ENCODE measurements at regions not wholly inside any gene's neighbourhood (a gene's known extent, or its start where the extent isn't known, plus 50 kb on each side); places are given as distances from the start of the nearest gene placed in this dataset.
A peak's percentile ranks its signal among the peaks of the same experiment; 100 is the strongest.
"Not testable (repeated sequence)": the region's sequence is repeated elsewhere in the genome, so short reads cannot be mapped to it uniquely, and the experiment has no call there.

GRCh38 chr21:13384143-13384542 lies 225.4 kb upstream of the POTED start:
- WGBS, 2 experiments (ENCODE audit: extremely low coverage in 2 of 2, insufficient read length in 1 of 2), result no CpG with 5 or more reads among the region's 3 CpGs
- ATAC-seq (ENCODE audit: low read depth); H3K4me1 ChIP-seq (ENCODE audit: control insufficient read depth, insufficient read depth, low read length); H2AFZ ChIP-seq (replicated peaks; ENCODE audit: low read length, poor library complexity); H2BK15ac ChIP-seq (ENCODE audit: low read depth, low read length); POLR2A ChIA-PET (ENCODE audit: unreplicated experiment); H3K56ac ChIP-seq (ENCODE audit: extremely low read depth, insufficient read depth, low read length); H3K4me3 ChIP-seq (ENCODE audit: insufficient read depth, low read depth, low read length); H3K9me3 ChIP-seq (ENCODE audit: control insufficient read depth, insufficient read depth, low read length); DNase-seq; H3K36me3 ChIP-seq (ENCODE audit: control insufficient read depth, insufficient read depth, low read length); H3K18ac ChIP-seq (ENCODE audit: low read depth, low read length); BruUV-seq (replicated peaks); H3K27ac ChIP-seq (ENCODE audit: insufficient read depth, low read length); H3K23ac ChIP-seq (ENCODE audit: low read depth, low read length); H4K8ac ChIP-seq (ENCODE audit: low read depth in 2 of 2, low read length in 2 of 2); dilution Hi-C loops (cut with HindIII; ENCODE audit: low sequenced_read_pairs, unreplicated experiment); CTCF ChIA-PET; H3K9me1 ChIP-seq (ENCODE audit: insufficient read depth, low read length); H3K4ac ChIP-seq (ENCODE audit: low read depth, low read length); in situ Hi-C loops (cut with MboI; ENCODE audit: low sequenced_read_pairs); H3K79me1 ChIP-seq (ENCODE audit: low read depth in 1 of 2, low read length in 2 of 2); H3K27me3 ChIP-seq (ENCODE audit: control insufficient read depth, insufficient read depth, low read length); H3K4me2 ChIP-seq (ENCODE audit: low read depth, low read length); intact Hi-C loops (cut with micrococcal nuclease); H2AK5ac ChIP-seq (ENCODE audit: low read depth, low read length); H3K14ac ChIP-seq (replicated peaks; ENCODE audit: low read depth, low read length); H2BK5ac ChIP-seq (ENCODE audit: low read depth, low read length, poor library complexity, severe bottlenecking); H4K5ac ChIP-seq (ENCODE audit: low read depth, low read length); H2BK120ac ChIP-seq (ENCODE audit: low read depth, low read length); H4K91ac ChIP-seq (ENCODE audit: insufficient read depth, low read depth, low read length); H3K9ac ChIP-seq (ENCODE audit: low read depth, low read length); H4K20me1 ChIP-seq (ENCODE audit: insufficient read depth, low read length); H2AK9ac ChIP-seq (replicated peaks; ENCODE audit: low read depth, low read length, poor library complexity); H2BK20ac ChIP-seq (ENCODE audit: low read depth, low read length): not testable (repeated sequence)
- TF ChIP-seq MAFK (IDR thresholded peaks at IDR 0.05; ENCODE audit: low read depth, low read length), result peak; percentile 74

- H3K14ac ChIP-seq (replicated peaks; ENCODE audit: low read depth, low read length); H3K9ac ChIP-seq (ENCODE audit: low read depth, low read length); intact Hi-C loops (cut with micrococcal nuclease); H3K4me1 ChIP-seq (ENCODE audit: control insufficient read depth, insufficient read depth, low read length); H3K27me3 ChIP-seq (ENCODE audit: control insufficient read depth, insufficient read depth, low read length); H2AK5ac ChIP-seq (ENCODE audit: low read depth, low read length); H2BK20ac ChIP-seq (ENCODE audit: low read depth, low read length); BruUV-seq (replicated peaks); H2BK15ac ChIP-seq (ENCODE audit: low read depth, low read length); H2BK5ac ChIP-seq (ENCODE audit: low read depth, low read length, poor library complexity, severe bottlenecking); H3K18ac ChIP-seq (ENCODE audit: low read depth, low read length); dilution Hi-C loops (cut with HindIII; ENCODE audit: low sequenced_read_pairs, unreplicated experiment); H3K23ac ChIP-seq (ENCODE audit: low read depth, low read length); H2AK9ac ChIP-seq (replicated peaks; ENCODE audit: low read depth, low read length, poor library complexity); H3K27ac ChIP-seq (ENCODE audit: insufficient read depth, low read length); H3K9me3 ChIP-seq (ENCODE audit: control insufficient read depth, insufficient read depth, low read length); H3K79me1 ChIP-seq (ENCODE audit: low read depth in 1 of 2, low read length in 2 of 2); H4K91ac ChIP-seq (ENCODE audit: insufficient read depth, low read depth, low read length); DNase-seq; ATAC-seq (ENCODE audit: low read depth); H3K4me2 ChIP-seq (ENCODE audit: low read depth, low read length); H4K20me1 ChIP-seq (ENCODE audit: insufficient read depth, low read length); POLR2A ChIA-PET (ENCODE audit: unreplicated experiment); H3K56ac ChIP-seq (ENCODE audit: extremely low read depth, insufficient read depth, low read length); H2AFZ ChIP-seq (replicated peaks; ENCODE audit: low read length, poor library complexity); in situ Hi-C loops (cut with MboI; ENCODE audit: low sequenced_read_pairs); H4K5ac ChIP-seq (ENCODE audit: low read depth, low read length); H3K4me3 ChIP-seq (ENCODE audit: insufficient read depth, low read depth, low read length); H2BK120ac ChIP-seq (ENCODE audit: low read depth, low read length); CTCF ChIA-PET; H3K9me1 ChIP-seq (ENCODE audit: insufficient read depth, low read length); H4K8ac ChIP-seq (ENCODE audit: low read depth in 2 of 2, low read length in 2 of 2); H3K4ac ChIP-seq (ENCODE audit: low read depth, low read length); H3K36me3 ChIP-seq (ENCODE audit: control insufficient read depth, insufficient read depth, low read length): not testable (repeated sequence)
Measured at GRCh38 chr21:13409184-13409583, 200.4 kb upstream of the POTED start.

Data from IMR-90 (cell line).